ENCODE measurements at regions not wholly inside any gene's neighbourhood (a gene's known extent, or its start where the extent isn't known, plus 50 kb on each side); places are given as distances from the start of the nearest gene placed in this dataset.

DNA sequence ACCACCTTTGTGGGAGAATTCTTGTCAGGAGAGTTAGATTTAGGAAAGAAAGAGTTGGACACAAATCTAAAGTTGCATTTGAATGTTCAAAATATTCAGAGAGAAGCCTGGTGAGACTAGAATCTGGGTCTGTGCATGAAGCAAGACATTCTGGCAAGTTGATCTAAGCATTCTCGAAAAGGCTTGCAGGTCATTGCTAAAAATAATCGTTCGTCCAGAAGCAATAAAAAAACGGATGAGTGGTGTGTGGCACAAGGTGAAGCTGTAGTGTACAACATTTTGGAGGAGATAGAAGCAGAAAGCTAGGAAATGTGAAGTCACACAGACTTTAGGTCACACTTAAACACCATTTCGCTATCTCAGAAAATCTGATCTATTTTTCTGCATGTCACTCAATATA, 114.9 kb upstream of the IFNGR1 start:
- Histone ChIP-seq H3K4me3 (no peak overlapping the region), H3K27me3 (ENCODE audit: low read depth) (no peaks in the 10 kb centered on the region), H3K9me3 (no peaks in the 10 kb centered on the region), H3K4me1 (no peaks in the 10 kb centered on the region; the same call in 1 of the 2 replicates), H3K36me3 (replicated peaks) (no peaks in the 10 kb centered on the region)
- no peak for DNase-seq (ENCODE audit: low spot score in 2 of 2)
- in situ Hi-C loops (cut with MboI; ENCODE audit: low sequenced_read_pairs) = no loop called here

DNA sequence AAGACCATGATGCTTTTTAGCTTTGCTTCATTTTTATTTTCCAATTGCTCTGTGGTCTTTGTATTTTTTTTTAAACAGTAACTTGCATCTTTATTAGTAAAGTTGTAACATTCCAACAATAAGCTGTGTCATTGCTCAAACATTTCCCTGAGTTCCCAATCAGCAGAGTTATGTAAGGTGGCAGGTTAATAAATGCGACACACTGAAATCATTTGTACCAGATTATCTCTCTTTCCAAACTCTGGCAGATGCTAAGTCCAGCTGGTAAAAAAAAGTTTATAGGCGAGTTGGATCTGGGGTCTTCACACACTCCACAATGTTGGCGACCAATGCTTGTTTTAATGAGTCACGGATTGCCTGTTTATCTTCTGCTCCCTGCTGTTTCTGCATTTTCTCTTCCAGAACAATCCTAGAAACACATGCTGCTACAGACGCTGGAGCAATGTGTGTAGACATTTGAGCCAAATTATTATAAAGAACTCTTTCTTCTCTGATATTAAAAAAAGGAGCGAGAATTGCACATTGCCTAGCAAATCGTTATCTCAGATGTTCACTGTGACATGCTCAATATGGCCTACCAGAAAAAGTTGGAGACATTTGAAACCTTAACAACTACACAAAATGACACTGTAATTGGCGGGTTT, 113.6 kb upstream of the IFNGR1 start:
- DNase-seq (ENCODE audit: low spot score in 2 of 2) = no peak

DNA sequence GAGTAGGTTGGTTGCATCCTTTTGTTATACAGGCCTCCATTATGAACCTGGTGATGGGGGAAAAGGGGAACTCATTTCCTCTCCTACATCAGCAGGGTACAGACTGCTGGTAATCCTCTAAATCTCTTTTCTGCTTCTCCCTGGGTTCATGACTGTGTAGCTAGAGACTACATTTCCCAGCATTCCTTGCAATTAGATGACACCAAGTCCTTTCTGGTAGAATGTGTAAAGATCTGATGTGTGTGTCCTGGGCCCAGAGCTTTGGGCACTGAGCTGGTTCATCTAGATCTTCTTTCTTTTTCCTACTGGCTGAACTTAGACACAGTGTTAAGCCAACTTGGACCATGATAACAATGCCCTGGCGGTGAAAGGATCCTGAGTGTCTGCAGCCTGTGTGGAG, 104.7 kb upstream of the IFNGR1 start:
- Histone ChIP-seq H3K9me3 (no peaks in the 10 kb centered on the region), H3K36me3 (replicated peaks) (no peaks in the 10 kb centered on the region), H3K4me3 (no peak overlapping the region), H3K4me1 (no peaks in the 10 kb centered on the region), H3K27me3 (ENCODE audit: low read depth) (no peaks in the 10 kb centered on the region)
- in situ Hi-C loops (cut with MboI; ENCODE audit: low sequenced_read_pairs) = no loop called here
- peak in 1 of 2 experiments; percentile 25 for DNase-seq (ENCODE audit: low spot score in 2 of 2)

More for the DNA sequence above, 113.6 kb upstream of the IFNGR1 start:
- no peaks in the 10 kb centered on the region for H3K27me3 ChIP-seq (ENCODE audit: low read depth)
- no peaks in the 10 kb centered on the region for H3K36me3 ChIP-seq (replicated peaks)
- in situ Hi-C loops (cut with MboI; ENCODE audit: low sequenced_read_pairs) = no loop called here
- H3K4me3 ChIP-seq = no peak overlapping the region
- no peaks in the 10 kb centered on the region; the same call in 1 of the 2 replicates for H3K4me1 ChIP-seq
- H3K9me3 ChIP-seq = no peaks in the 10 kb centered on the region

DNA sequence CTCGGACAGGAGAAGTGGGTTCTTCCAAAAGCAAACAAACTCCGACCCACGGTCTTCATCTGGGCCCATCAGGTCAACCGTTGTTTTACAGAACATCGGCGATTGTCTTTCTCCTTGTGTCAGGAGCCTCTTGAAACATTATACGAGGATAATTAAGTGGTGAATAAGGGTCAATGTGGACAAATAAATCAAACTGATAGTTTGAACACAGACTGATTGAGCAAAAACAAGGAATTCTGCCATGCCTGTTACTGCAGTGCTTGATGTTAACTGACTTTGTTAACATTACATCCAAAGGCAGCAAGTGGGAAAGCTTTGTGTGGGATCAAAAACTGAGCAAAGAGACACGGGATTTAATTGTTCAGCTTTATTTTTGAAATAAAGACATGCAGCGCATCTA, 101.1 kb upstream of the IFNGR1 start:
- Histone ChIP-seq H3K9me3 (no peaks in the 10 kb centered on the region), H3K36me3 (replicated peaks) (no peaks in the 10 kb centered on the region), H3K4me1 (no peaks in the 10 kb centered on the region), H3K4me3 (no peak overlapping the region), H3K27me3 (ENCODE audit: low read depth) (no peaks in the 10 kb centered on the region)
- in situ Hi-C loops (cut with MboI; ENCODE audit: low sequenced_read_pairs) = no loop called here
- DNase-seq (ENCODE audit: low spot score in 2 of 2) = no peak

DNA sequence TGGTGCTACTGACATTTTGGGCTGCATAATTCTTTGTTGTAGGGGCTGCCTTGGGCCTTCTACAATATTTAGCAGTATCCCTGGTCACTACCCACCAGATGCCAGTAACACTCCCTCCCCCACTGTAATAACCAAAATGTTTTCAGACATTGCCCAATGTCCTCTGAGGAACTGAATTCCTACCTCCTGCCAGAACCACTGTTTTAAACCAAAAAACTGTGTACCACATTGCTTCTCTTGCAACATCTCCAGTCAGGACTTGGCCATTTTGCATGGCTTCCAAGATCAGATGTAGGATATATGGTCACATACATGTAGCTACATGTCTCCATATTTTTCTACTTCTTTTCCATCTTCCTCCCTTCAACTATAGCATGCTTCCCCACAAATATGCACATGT, 97.4 kb upstream of the IFNGR1 start:
- Histone ChIP-seq H3K36me3 (replicated peaks) (no peaks in the 10 kb centered on the region), H3K4me3 (no peak overlapping the region), H3K9me3 (no peaks in the 10 kb centered on the region), H3K27me3 (ENCODE audit: low read depth) (no peaks in the 10 kb centered on the region), H3K4me1 (peaks cover 8% of the 10 kb centered on the region)
- DNase-seq (ENCODE audit: low spot score in 2 of 2) = no peak
- in situ Hi-C loops (cut with MboI; ENCODE audit: low sequenced_read_pairs) = no loop called here

DNA sequence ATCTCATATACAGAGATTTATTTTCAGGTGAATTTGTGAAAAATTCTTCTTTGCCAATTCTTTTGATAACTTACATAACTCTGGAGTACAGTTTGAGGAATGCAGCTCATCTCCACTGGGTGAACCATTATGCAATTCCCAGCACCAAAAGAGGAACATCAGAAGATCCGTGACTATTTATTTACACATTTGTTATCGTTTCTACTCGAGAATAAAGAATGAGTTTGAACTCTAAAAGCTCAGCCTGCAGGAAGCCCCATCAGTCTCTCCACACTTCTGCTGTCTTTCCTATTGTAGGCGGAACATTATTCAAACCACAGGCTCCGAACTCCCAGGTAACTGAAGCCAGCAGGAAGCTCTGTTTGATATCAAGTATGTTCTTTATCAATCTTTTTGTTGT, 95.9 kb upstream of the IFNGR1 start:
- H3K4me1 ChIP-seq = peaks cover 8% of the 10 kb centered on the region
- no peak for DNase-seq (ENCODE audit: low spot score in 2 of 2)
- H3K4me3 ChIP-seq = no peak overlapping the region
- no peaks in the 10 kb centered on the region for H3K27me3 ChIP-seq (ENCODE audit: low read depth)
- no peaks in the 10 kb centered on the region for H3K9me3 ChIP-seq
- H3K36me3 ChIP-seq (replicated peaks) = no peaks in the 10 kb centered on the region
- in situ Hi-C loops (cut with MboI; ENCODE audit: low sequenced_read_pairs) = no loop called here

DNA sequence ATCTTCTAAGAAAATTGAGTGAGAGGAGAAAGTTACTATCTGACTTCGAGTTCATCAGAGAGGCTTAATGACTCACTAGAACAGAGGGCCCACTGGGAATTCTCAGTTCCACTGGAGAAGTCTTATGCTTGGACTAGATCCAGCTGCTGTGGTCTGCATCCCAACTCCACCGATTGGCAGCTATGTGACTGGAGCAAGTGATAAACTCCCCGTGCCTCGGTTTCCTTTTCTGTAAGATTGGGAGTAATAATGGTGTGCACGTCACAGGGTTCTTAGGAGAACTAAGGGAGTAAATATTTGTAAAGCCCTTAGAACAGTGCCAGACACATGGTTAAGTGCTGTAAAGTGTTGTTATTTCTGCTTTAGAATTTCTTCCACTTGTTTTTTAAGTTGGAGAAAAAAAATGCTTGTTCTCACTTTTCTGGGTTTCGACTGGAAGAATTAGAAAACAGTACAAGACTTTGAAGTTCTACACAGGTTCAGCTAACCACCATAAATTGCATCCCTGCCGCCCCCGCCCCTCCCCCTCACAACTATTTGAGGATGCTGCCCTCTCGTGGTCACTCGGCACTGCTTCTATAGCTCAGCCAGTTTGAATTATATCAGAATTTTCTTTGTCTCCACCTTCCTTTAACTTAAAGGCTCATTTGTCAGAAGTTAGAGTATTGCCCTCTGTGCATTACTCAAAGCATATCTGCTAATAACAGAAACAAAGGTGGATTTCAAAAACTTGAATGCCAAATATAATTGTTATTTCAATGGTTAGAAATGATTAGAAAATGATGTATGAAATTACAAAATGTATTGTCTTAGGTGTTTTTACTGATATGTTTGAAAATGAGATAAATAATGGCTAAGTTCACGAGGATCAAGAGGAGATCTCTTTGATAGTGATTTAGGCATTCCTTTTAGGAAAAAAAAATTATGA, 95.0 kb upstream of the IFNGR1 start:
- in situ Hi-C loops (cut with MboI; ENCODE audit: low sequenced_read_pairs) = no loop called here
- Histone ChIP-seq H3K36me3 (replicated peaks) (no peaks in the 10 kb centered on the region), H3K4me3 (no peak overlapping the region), H3K9me3 (no peaks in the 10 kb centered on the region), H3K4me1 (peaks cover 13% of the 10 kb centered on the region), H3K27me3 (ENCODE audit: low read depth) (no peaks in the 10 kb centered on the region)
- DNase-seq (ENCODE audit: low spot score in 2 of 2) = peak; percentile 67 to 83

DNA sequence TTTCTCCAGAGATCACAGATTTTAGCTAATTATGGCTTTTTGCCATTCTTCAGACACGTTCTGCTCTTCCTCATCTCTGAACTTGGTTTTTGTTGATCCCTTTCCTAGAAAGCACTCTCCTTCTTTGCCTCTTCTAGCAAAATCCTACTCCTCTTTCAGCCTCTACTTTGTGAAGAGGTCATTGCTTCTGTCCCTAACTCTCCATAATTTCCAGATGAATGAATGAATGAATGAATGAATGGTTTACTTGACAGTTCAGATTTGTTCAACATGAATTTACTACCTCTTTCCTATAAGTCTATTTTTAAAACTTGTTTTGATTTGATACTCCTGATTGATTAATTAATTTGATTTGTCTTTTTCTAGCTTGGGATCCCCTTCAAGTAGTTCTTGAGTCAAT, 94.0 kb upstream of the IFNGR1 start:
- Histone ChIP-seq H3K9me3 (no peaks in the 10 kb centered on the region), H3K4me3 (no peak overlapping the region), H3K36me3 (replicated peaks) (no peaks in the 10 kb centered on the region), H3K27me3 (ENCODE audit: low read depth) (no peaks in the 10 kb centered on the region), H3K4me1 (peaks cover 23% of the 10 kb centered on the region)
- no peak for DNase-seq (ENCODE audit: low spot score in 2 of 2)
- in situ Hi-C loops (cut with MboI; ENCODE audit: low sequenced_read_pairs) = no loop called here

DNA sequence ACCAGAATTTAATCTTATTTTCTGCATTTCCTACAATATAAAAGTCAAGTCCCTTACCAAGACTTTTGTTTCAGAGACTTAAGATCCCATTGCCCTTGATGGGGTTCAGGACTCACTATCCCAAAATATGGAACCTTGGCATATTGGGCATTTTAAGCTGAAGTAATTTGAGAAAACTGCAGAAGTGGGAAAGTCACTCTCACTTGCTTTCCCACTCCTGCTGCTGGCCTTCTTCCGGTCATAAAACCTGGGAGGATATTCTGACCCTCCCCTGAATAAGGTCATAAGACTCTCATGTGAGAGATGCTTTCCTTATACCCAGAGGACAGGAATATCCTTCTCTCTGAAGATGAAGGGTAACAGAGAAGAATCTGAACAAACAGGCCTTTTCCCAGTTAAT, 92.8 kb upstream of the IFNGR1 start:
- Histone ChIP-seq H3K36me3 (replicated peaks) (no peaks in the 10 kb centered on the region), H3K9me3 (no peaks in the 10 kb centered on the region), H3K4me1 (peaks cover 25% of the 10 kb centered on the region), H3K4me3 (no peak overlapping the region), H3K27me3 (ENCODE audit: low read depth) (no peaks in the 10 kb centered on the region)
- DNase-seq (ENCODE audit: low spot score in 2 of 2) = no peak
- in situ Hi-C loops (cut with MboI; ENCODE audit: low sequenced_read_pairs) = no loop called here

DNA sequence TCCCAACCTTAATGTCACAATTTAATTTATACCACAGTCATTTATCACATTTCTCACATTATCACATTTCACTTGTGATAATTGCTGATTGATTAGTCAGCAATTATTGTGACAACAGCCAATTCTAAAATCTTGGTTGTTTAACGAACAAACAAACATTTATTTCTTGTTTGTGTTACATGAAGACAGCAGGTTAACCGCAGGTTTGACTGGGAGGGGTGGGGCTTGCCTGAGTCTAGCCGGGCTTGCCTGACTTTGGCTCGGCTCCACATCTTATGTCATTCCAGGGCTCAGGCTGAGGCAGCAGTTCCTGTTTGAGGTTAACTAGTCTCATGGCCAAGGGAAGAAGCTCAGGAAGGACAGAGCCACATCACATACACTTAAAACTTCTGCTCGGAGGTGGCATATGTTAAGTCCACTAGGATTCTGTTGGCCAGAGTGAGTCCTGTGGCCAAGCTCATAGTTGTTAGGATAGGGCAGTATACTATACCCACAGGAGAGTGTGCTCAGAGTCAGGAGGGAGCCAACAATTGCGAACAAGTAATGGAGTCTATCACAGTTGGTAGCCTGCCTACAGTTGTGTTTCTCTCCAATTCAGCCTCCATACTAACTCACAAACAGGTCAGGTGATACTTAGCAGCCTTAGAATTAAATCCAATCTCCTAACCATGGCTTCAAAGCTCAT, 90.0 kb upstream of the IFNGR1 start:
- no peaks in the 10 kb centered on the region for H3K9me3 ChIP-seq
- no peaks in the 10 kb centered on the region for H3K36me3 ChIP-seq (replicated peaks)
- H3K4me1 ChIP-seq = peaks cover 25% of the 10 kb centered on the region
- peak; percentile 61 to 79 for DNase-seq (ENCODE audit: low spot score in 2 of 2)
- in situ Hi-C loops (cut with MboI; ENCODE audit: low sequenced_read_pairs) = no loop called here
- no peak overlapping the region for H3K4me3 ChIP-seq
- H3K27me3 ChIP-seq (ENCODE audit: low read depth) = no peaks in the 10 kb centered on the region

DNA sequence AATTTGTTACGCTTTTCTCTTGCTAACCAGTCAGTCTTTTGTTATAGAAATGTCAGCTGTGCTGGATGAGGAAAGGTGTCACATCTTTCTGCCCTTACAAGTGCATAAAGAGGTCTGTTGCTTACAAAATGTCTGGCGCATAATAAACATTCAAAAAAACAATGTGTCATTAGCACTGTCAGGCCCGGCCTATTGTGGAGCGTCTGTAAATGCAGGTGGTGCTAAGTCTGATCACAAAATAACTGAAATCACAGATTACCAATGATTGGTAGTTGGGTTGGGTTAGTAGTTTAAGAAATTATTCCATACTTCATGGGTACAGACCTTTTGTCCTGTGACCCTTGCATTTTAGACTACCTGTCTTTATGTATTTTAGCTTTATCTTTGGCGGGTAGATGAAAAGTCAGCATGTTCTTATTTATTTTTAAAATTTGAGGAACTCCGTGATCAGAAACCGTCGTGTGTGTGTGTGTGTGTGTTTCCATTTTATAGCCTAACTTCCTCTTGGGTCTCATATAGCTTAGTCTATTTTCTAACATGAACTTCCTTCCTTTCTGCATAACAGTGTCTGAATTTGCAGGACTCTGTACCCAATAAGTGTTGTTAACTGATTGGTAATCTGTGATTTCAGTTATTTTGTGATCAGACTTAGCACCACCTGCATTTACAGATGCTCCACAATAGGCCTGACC, 88.1 kb upstream of the IFNGR1 start:
- no peak overlapping the region for H3K4me3 ChIP-seq
- no peak for DNase-seq (ENCODE audit: low spot score in 2 of 2)
- in situ Hi-C loops (cut with MboI; ENCODE audit: low sequenced_read_pairs) = no loop called here
- H3K36me3 ChIP-seq (replicated peaks) = no peaks in the 10 kb centered on the region
- peaks cover 17% of the 10 kb centered on the region for H3K4me1 ChIP-seq
- H3K9me3 ChIP-seq = no peaks in the 10 kb centered on the region
- no peaks in the 10 kb centered on the region for H3K27me3 ChIP-seq (ENCODE audit: low read depth)

DNA sequence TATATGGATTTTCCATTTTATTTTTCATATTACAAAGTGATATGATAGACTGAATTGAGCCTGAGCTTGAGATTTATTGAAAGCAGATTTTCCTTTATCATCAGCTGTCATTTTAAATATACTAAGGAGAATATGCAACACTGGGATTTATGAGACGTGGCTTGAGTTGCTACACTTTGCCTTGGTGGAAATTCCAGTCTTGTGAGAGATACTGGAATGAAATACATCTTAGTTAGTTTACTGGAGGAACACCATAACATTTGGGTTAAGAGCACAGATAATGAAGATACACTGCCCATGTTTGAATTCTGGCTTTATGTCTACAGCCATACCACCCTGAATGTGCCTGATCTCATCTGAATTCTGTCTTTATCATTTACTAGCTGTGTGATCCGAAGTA, 86.5 kb upstream of the IFNGR1 start:
- Histone ChIP-seq H3K27me3 (ENCODE audit: low read depth) (no peaks in the 10 kb centered on the region), H3K9me3 (no peaks in the 10 kb centered on the region), H3K36me3 (replicated peaks) (no peaks in the 10 kb centered on the region), H3K4me3 (no peak overlapping the region), H3K4me1 (peaks cover 17% of the 10 kb centered on the region)
- no peak for DNase-seq (ENCODE audit: low spot score in 2 of 2)
- in situ Hi-C loops (cut with MboI; ENCODE audit: low sequenced_read_pairs) = no loop called here

DNA sequence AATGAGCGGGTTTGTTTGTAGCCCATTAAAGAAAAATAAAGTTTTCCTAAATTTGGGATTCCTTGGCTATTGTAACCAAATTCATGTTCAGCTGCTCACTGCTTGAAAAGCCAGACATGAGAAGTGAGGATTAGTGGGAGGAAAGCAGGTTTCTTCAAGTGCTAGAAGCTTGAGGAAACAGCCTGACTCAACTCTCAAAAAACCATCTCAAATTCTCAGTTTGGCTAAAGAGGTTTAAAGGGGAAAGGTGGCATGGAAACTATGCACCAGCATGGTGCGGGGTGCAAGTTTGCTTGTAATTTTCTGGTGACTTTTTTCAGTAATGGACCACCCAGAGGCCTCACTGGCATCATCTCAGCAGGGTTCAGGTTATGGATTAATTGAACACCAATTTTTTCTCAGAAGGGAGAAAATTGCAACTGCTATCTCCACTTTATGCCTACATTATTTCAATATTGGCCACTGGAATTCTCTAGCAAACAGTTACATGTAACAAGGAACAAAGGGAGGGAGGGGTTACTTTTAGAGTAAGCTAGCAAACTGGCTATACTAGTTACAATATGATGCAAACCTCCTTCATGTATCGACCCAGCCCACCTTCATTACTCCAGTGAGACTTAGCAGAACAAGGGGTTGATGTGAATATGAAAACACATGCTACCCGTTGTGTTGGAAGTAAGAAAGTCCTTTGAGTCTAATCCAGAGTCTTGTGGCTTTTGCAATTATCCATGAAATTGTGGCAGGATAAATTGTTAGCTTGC, 85.0 kb upstream of the IFNGR1 start:
- in situ Hi-C loops (cut with MboI; ENCODE audit: low sequenced_read_pairs) = no loop called here
- no peaks in the 10 kb centered on the region for H3K9me3 ChIP-seq
- H3K36me3 ChIP-seq (replicated peaks) = no peaks in the 10 kb centered on the region

More for the DNA sequence above, 85.0 kb upstream of the IFNGR1 start:
- H3K4me3 ChIP-seq = no peak overlapping the region
- H3K27me3 ChIP-seq (ENCODE audit: low read depth) = no peaks in the 10 kb centered on the region
- peaks cover 26% of the 10 kb centered on the region for H3K4me1 ChIP-seq
- no peak for DNase-seq (ENCODE audit: low spot score in 2 of 2)
